ENCODE measurements at regions not wholly inside any gene's neighbourhood (a gene's known extent, or its start where the extent isn't known, plus 50 kb on each side); places are given as distances from the start of the nearest gene placed in this dataset.

DNA sequence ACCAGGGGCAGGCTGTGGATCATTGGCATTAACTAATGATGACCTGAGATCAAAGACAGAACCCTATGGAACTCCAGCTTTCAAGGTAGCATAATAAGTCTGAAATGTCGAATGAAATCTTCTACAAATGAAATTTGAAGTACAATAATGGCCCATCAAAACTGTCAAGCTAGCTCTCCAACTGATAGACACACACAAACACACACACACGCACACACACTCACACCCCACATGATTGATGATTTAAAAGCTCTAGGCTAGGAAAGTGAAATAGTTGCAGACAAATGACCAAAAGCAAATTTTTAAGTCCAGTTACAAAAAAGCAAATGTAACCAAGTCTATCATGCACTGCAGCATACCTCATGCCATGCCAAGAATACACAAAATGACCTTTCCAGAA lies 655.7 kb downstream of the C4orf33 start:
- no peaks in the 10 kb centered on the region for H3K9me3 ChIP-seq (ENCODE audit: control insufficient read depth, low read depth, low read length)
- H3K4me1 ChIP-seq (ENCODE audit: control insufficient read depth, insufficient read depth, low read length), result no peaks in the 10 kb centered on the region
- no CpG with 5 or more reads among the region's 2 CpGs for WGBS (ENCODE audit: insufficient coverage, low lambda C conversion rate)
- H3K4me3 ChIP-seq (ENCODE audit: low read length), result no peak overlapping the region
- no peak overlapping the region for H3K27ac ChIP-seq (ENCODE audit: low read length)
- no peaks in the 10 kb centered on the region for H3K27me3 ChIP-seq (ENCODE audit: control insufficient read depth, insufficient read depth, low read length)
- DNase-seq, result no peak
- H3K36me3 ChIP-seq (ENCODE audit: control insufficient read depth, insufficient read depth, low read length), result no peaks in the 10 kb centered on the region

DNA sequence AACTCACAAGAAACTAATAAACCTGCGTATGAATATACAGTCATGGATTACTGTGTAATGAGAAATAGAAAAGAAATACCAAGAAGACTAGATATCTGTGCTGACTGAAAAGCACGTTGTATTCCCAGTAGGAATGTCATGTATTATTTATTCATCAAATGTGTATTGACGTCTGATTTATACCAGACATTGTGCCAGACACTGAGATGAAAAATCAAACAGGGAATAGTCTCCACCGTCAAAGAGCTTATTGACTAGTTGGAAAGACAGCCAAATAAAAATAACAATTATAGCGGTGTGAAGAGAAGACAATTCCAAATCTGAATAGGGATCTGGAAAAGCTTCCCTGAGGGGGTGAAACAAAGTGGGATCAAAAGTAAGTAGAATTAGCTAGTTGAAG lies 687.6 kb downstream of the C4orf33 start:
- no peaks in the 10 kb centered on the region for H3K4me1 ChIP-seq (ENCODE audit: control insufficient read depth, insufficient read depth, low read length)
- no peak overlapping the region for H3K4me3 ChIP-seq (ENCODE audit: low read length)
- WGBS (ENCODE audit: insufficient coverage, low lambda C conversion rate), result 100% methylated on average over 2 of the region's 5 CpGs
- no peaks in the 10 kb centered on the region for H3K9me3 ChIP-seq (ENCODE audit: control insufficient read depth, low read depth, low read length)
- H3K27me3 ChIP-seq (ENCODE audit: control insufficient read depth, insufficient read depth, low read length), result no peaks in the 10 kb centered on the region
- H3K27ac ChIP-seq (ENCODE audit: low read length), result no peak overlapping the region
- DNase-seq, result no peak
- no peaks in the 10 kb centered on the region for H3K36me3 ChIP-seq (ENCODE audit: control insufficient read depth, insufficient read depth, low read length)

DNA sequence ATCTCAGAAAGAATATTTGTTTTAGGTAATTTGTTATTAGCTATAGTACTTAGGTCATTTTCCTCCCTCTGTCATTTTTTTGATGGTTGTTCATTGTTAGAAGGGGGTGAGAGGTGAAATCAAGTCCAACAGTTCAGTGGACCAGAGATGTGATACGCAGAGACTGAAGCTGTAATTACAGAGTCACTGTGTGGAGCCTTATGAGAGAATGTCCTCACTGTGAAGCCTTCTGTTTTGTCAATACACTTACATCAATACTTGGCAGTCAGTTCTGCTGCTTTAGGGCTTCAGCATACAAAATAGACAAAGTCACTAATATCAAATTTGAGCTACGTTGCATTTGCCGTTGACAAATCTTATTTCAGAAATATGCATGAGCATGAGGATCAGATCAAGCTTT lies 692.5 kb downstream of the C4orf33 start:
- Histone ChIP-seq H3K4me1 (ENCODE audit: control insufficient read depth, insufficient read depth, low read length) (no peaks in the 10 kb centered on the region), H3K27ac (ENCODE audit: low read length) (no peak overlapping the region), H3K36me3 (ENCODE audit: control insufficient read depth, insufficient read depth, low read length) (no peaks in the 10 kb centered on the region), H3K4me3 (ENCODE audit: low read length) (no peak overlapping the region), H3K9me3 (ENCODE audit: control insufficient read depth, low read depth, low read length) (no peaks in the 10 kb centered on the region), H3K27me3 (ENCODE audit: control insufficient read depth, insufficient read depth, low read length) (no peaks in the 10 kb centered on the region)
- WGBS (ENCODE audit: insufficient coverage, low lambda C conversion rate), result no CpG with 5 or more reads among the region's 3 CpGs
- DNase-seq, result no peak

DNA sequence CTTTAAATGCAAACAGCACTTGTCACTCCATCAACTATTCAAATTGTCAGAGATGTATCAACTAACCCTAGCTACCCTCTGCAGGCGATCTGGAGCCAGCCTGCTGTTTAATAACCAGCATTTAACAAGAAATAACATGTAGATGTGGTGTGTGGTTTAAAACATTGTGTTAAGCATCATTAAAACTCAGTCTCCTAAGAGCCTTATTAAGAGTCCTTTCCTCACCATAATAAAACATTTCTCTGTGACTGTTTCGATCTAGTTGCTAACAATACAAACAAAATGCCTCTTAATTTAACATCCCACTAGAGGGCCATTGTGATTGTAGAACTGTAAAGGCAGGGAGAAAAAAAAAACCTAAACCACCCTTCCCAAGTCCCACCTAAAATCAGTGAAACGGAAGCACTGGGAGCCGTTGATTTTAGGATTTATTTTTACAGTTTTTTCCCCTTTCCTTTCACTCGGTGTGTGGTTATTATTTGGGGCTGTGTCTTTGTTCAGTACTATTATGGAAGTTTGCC lies 708.6 kb downstream of the C4orf33 start:
- Histone ChIP-seq H3K4me1 (ENCODE audit: control insufficient read depth, insufficient read depth, low read length) (no peaks in the 10 kb centered on the region), H3K27me3 (ENCODE audit: control insufficient read depth, insufficient read depth, low read length) (no peaks in the 10 kb centered on the region)

DNA sequence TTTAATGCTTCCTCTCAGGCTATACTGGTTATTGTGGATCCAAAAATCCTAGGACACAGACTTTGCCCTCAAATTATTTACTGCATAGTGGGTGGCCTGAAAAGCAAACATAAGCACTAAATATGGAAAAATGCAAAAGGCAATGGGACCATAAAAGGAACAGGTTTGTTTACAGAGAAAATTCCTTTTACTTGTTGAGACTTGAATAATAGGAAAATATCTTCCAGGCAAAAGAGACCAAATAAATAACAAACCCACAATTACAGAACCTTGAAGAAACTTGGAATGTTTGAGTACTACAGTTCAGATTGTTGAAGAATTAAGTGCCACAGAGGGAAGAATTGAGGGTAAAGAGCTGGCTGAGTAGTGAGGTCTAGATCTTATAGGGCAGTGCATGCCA lies 711.0 kb downstream of the C4orf33 start:
- H3K4me3 ChIP-seq (ENCODE audit: low read length), result no peak overlapping the region
- H3K36me3 ChIP-seq (ENCODE audit: control insufficient read depth, insufficient read depth, low read length), result no peaks in the 10 kb centered on the region
- H3K4me1 ChIP-seq (ENCODE audit: control insufficient read depth, insufficient read depth, low read length), result no peaks in the 10 kb centered on the region
- H3K27ac ChIP-seq (ENCODE audit: low read length), result no peak overlapping the region
- no peaks in the 10 kb centered on the region for H3K9me3 ChIP-seq (ENCODE audit: control insufficient read depth, low read depth, low read length)
- no peaks in the 10 kb centered on the region for H3K27me3 ChIP-seq (ENCODE audit: control insufficient read depth, insufficient read depth, low read length)
- no peak for DNase-seq

More for the DNA sequence above, 708.6 kb downstream of the C4orf33 start:
- Histone ChIP-seq H3K27ac (ENCODE audit: low read length) (no peak overlapping the region), H3K36me3 (ENCODE audit: control insufficient read depth, insufficient read depth, low read length) (no peaks in the 10 kb centered on the region), H3K9me3 (ENCODE audit: control insufficient read depth, low read depth, low read length) (no peaks in the 10 kb centered on the region), H3K4me3 (ENCODE audit: low read length) (no peak overlapping the region)
- no peak for DNase-seq
- 80% methylated on average over 1 of the region's 5 CpGs for WGBS (ENCODE audit: insufficient coverage, low lambda C conversion rate)

DNA sequence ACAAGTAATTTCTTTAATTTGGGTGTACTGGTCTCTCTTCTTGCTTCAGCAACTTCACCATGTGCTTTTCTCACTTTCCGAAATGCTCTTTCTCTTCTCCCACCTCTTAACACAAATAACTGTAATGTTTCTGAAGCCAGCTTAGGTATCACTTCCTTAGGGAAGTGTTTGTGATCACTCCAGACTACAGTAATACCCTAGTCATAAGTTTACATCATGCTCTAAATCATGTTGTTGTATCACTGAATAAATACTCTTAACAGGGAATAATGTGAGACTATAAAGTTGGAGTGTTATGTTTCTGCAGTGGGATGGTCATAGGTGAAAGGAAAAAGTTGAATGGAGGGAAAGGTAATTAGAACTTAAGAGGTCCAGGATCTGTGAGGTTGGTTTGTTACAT lies 712.3 kb downstream of the C4orf33 start:
- H3K4me3 ChIP-seq (ENCODE audit: low read length), result no peak overlapping the region
- H3K4me1 ChIP-seq (ENCODE audit: control insufficient read depth, insufficient read depth, low read length), result no peaks in the 10 kb centered on the region
- no peaks in the 10 kb centered on the region for H3K9me3 ChIP-seq (ENCODE audit: control insufficient read depth, low read depth, low read length)
- H3K36me3 ChIP-seq (ENCODE audit: control insufficient read depth, insufficient read depth, low read length), result no peaks in the 10 kb centered on the region
- no peak overlapping the region for H3K27ac ChIP-seq (ENCODE audit: low read length)
- no peak for DNase-seq
- WGBS (ENCODE audit: insufficient coverage, low lambda C conversion rate), result no CpG with 5 or more reads among the region's 1 CpG
- H3K27me3 ChIP-seq (ENCODE audit: control insufficient read depth, insufficient read depth, low read length), result no peaks in the 10 kb centered on the region

DNA sequence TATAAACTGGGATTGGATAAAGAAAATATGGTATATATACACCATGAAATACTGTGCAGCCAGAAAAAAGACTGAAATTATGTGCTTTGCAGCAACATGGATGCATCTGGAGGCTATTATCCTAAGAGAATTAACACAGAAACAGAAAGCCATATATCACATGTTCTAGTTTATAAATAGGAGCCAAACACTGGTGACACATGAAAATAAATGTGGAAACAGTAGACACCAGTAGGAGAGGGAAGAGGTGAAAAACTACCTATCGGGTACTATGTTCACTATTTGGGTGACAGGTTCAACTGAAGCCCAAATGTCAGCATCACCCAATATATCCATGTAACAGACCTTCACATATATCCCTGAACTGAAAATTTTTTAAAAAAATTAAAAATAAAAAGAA lies 725.1 kb downstream of the C4orf33 start:
- Histone ChIP-seq H3K36me3 (ENCODE audit: control insufficient read depth, insufficient read depth, low read length) (no peaks in the 10 kb centered on the region), H3K9me3 (ENCODE audit: control insufficient read depth, low read depth, low read length) (no peaks in the 10 kb centered on the region), H3K4me1 (ENCODE audit: control insufficient read depth, insufficient read depth, low read length) (no peaks in the 10 kb centered on the region), H3K27me3 (ENCODE audit: control insufficient read depth, insufficient read depth, low read length) (no peaks in the 10 kb centered on the region), H3K4me3 (ENCODE audit: low read length) (no peak overlapping the region), H3K27ac (ENCODE audit: low read length) (no peak overlapping the region)
- WGBS (ENCODE audit: insufficient coverage, low lambda C conversion rate), result 100% methylated on average over 1 of the region's 1 CpG
- no peak for DNase-seq

DNA sequence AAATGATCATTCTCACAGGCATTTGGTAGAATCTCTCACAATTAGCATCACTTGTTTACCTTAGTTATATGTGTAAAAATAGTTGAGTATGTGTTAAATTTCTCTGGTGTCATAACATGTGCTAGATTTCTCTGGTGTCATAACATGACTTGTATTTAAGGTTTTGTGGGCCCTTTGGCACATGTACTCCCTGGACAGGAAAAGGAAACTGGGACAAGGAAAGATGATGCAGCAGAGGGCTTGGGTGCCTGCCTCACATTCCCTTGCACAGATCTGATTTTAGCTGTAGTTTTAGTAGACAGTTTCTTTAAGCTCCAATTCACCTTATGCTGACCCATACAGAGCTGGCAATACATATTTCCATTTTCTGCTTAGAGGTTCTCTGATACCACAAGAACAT lies 726.0 kb downstream of the C4orf33 start:
- H3K27ac ChIP-seq (ENCODE audit: low read length), result no peak overlapping the region
- H3K4me1 ChIP-seq (ENCODE audit: control insufficient read depth, insufficient read depth, low read length), result no peaks in the 10 kb centered on the region
- no peaks in the 10 kb centered on the region for H3K36me3 ChIP-seq (ENCODE audit: control insufficient read depth, insufficient read depth, low read length)
- H3K9me3 ChIP-seq (ENCODE audit: control insufficient read depth, low read depth, low read length), result no peaks in the 10 kb centered on the region
- H3K4me3 ChIP-seq (ENCODE audit: low read length), result no peak overlapping the region
- H3K27me3 ChIP-seq (ENCODE audit: control insufficient read depth, insufficient read depth, low read length), result no peaks in the 10 kb centered on the region
- no peak for DNase-seq

DNA sequence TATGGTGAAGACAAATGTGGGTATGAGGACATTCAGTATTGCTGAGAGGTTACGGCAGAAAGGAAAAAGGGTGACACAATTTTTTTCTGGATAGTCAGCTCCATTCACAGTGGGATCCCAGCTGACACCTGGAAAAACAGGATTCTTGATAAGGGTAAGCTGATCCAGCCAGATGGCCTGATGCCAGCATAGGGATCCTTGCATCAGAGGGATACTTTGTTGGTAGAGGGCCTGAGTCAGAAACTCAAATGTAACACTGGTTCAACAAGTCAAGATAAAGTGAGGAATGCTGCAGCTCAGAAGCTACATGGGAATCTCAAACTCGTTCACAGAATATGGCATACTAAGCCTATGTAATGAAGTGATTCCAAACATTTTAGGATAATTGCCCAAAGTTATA lies 726.7 kb downstream of the C4orf33 start:
- H3K9me3 ChIP-seq (ENCODE audit: control insufficient read depth, low read depth, low read length), result no peaks in the 10 kb centered on the region
- WGBS (ENCODE audit: insufficient coverage, low lambda C conversion rate), result 80% methylated on average over 1 of the region's 2 CpGs
- DNase-seq, result no peak
- H3K27me3 ChIP-seq (ENCODE audit: control insufficient read depth, insufficient read depth, low read length), result no peaks in the 10 kb centered on the region
- H3K4me1 ChIP-seq (ENCODE audit: control insufficient read depth, insufficient read depth, low read length), result no peaks in the 10 kb centered on the region
- H3K27ac ChIP-seq (ENCODE audit: low read length), result no peak overlapping the region
- H3K4me3 ChIP-seq (ENCODE audit: low read length), result no peak overlapping the region
- no peaks in the 10 kb centered on the region for H3K36me3 ChIP-seq (ENCODE audit: control insufficient read depth, insufficient read depth, low read length)

DNA sequence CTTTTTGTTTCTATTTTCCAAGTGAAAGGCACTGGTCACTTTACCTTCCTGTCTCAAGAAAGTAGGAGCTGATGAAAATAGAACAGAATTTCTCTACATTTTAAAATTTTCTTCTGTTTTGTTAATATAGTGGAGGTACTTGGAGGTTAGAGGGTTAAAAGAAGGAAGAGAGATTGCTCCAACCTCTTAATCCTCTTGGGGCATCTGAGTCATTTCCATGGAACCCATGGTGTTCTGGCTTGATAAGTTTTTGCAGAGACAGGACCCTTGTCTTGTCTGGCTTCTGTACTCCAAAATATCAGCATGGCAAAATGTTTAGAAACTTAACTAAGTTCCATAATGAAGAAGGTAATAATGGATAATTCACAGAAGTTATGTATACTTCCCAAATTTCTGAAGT lies 727.2 kb downstream of the C4orf33 start:
- H3K4me1 ChIP-seq (ENCODE audit: control insufficient read depth, insufficient read depth, low read length), result no peaks in the 10 kb centered on the region
- H3K27ac ChIP-seq (ENCODE audit: low read length), result no peak overlapping the region
- no peaks in the 10 kb centered on the region for H3K27me3 ChIP-seq (ENCODE audit: control insufficient read depth, insufficient read depth, low read length)
- DNase-seq, result no peak
- H3K4me3 ChIP-seq (ENCODE audit: low read length), result no peak overlapping the region
- H3K36me3 ChIP-seq (ENCODE audit: control insufficient read depth, insufficient read depth, low read length), result no peaks in the 10 kb centered on the region
- H3K9me3 ChIP-seq (ENCODE audit: control insufficient read depth, low read depth, low read length), result no peaks in the 10 kb centered on the region

DNA sequence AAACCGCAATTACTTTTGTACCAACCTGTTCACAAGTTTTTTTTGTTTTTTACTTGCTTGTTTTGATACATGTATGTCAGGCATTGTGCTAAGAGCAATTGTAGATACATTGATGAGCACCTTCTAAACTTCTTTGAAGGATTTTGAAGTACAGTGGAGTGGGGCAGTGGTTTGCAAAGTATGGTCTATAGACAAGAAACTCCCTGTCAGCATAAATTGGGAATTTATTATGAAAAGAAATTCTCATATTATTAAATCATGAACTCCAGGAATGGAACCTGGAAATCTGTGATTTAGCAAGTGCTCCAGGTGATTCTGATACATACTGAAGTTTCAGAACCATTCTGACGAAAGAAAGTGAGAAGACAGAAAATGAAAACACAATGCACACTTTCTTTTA lies 733.4 kb downstream of the C4orf33 start:
- no peaks in the 10 kb centered on the region for H3K4me1 ChIP-seq (ENCODE audit: control insufficient read depth, insufficient read depth, low read length)
- H3K27ac ChIP-seq (ENCODE audit: low read length), result no peak overlapping the region
- H3K4me3 ChIP-seq (ENCODE audit: low read length), result no peak overlapping the region
- no peaks in the 10 kb centered on the region for H3K27me3 ChIP-seq (ENCODE audit: control insufficient read depth, insufficient read depth, low read length)
- no peaks in the 10 kb centered on the region for H3K9me3 ChIP-seq (ENCODE audit: control insufficient read depth, low read depth, low read length)
- no peak for DNase-seq
- H3K36me3 ChIP-seq (ENCODE audit: control insufficient read depth, insufficient read depth, low read length), result no peaks in the 10 kb centered on the region
- 100% methylated on average over 2 of the region's 2 CpGs for WGBS (ENCODE audit: insufficient coverage, low lambda C conversion rate)
